Upper lobe of left lung (tissue), 6 donors: ENCODE measurements at regions not wholly inside any gene's neighbourhood (a gene's known extent, or its start where the extent isn't known, plus 50 kb on each side); places are given as distances from the start of the nearest gene placed in this dataset.

Experiments
- ATAC-seq, 2 donors: fragments of 200-7000 bp; cut with Tn5 transposase; one replicate each; pipeline ENCODE4 v1.9.1; 2022; ENCODE audit warnings: mild to moderate bottlenecking in 2 of 2, moderate library complexity in 2 of 2; ENCODE audit not compliant: low FRiP score in 2 of 2
- DNase-seq, 2 donors: peaks; one replicate each; pipeline ENCODE4 v3.0.0-alpha.2; 2019 to 2020
- H3K27ac ChIP-seq, 4 donors: fragments of 200-600 bp; sonication (generic); one replicate each; pipeline ENCODE4 v1.5.1; 2016 to 2019
- H3K27me3 ChIP-seq, 4 donors: fragments of 200-600 bp; sonication (generic); one replicate each; pipeline ENCODE4 v1.5.1; 2017 to 2019
- H3K36me3 ChIP-seq, 4 donors: fragments of 200-600 bp; sonication (generic); one replicate each; pipeline ENCODE4 v1.5.1; 2016 to 2019
- H3K4me1 ChIP-seq, 4 donors: fragments of 200-600 bp; sonication (generic); one replicate each; pipeline ENCODE4 v1.5.1; 2018 to 2019
- H3K4me3 ChIP-seq, 4 donors: fragments of 200-600 bp; sonication (generic); one replicate each; pipeline ENCODE4 v1.5.1; 2017 to 2019; ENCODE audit warnings: mild to moderate bottlenecking in 2 of 4, moderate library complexity in 1 of 4
- H3K9me3 ChIP-seq, 4 donors: fragments of 200-600 bp; sonication (generic); one replicate each; pipeline ENCODE4 v1.5.1; 2018 to 2019
- EP300 ChIP-seq, 4 donors: sonication (generic); formaldehyde crosslinking; IDR thresholded peaks; one replicate each; pipeline ENCODE4 v1.5.1; 2017; ENCODE audit warnings: antibody characterized with exemption in 4 of 4, control low read depth in 2 of 4
- POLR2A ChIP-seq, 4 donors: fragments of 450-650 bp; IDR thresholded peaks; one replicate each; pipeline ENCODE4 v1.5.1; 2016 to 2017; ENCODE audit warnings: antibody characterized with exemption in 4 of 4, mild to moderate bottlenecking in 2 of 4
- POLR2AphosphoS5 ChIP-seq, 2 donors: sonication (generic); formaldehyde crosslinking; IDR thresholded peaks; one replicate each; pipeline ENCODE4 v1.5.1; 2017; ENCODE audit warnings: antibody characterized with exemption in 2 of 2
- WGBS, 2 donors: methylation state at CpG; one replicate each; pipeline ENCODE4 v1.1.5; 2017 to 2018; 5-methylcytosine and 5-hydroxymethylcytosine counted together
- TF ChIP-seq, protein P1 (sequence below), 6 experiments: fragments of 450-650 bp in 4 of 6; fragments of 200-600 bp in 2 of 6; sonication (generic) in 2 of 6; IDR thresholded peaks; one replicate each; pipeline ENCODE4 v1.5.1; 2016 to 2019; ENCODE audit warnings: antibody characterized with exemption in 6 of 6
- donor health status: DM: no; HTN: no; CAD: no; lungs with moderate emphysema.
- donor health status: DM: no; HTN: yes; CAD: no; lungs with severe emphysema.

- no peak for TF ChIP-seq POLR2AphosphoS5 (IDR thresholded peaks at IDR 0.05)
- TF ChIP-seq, protein P1, sequence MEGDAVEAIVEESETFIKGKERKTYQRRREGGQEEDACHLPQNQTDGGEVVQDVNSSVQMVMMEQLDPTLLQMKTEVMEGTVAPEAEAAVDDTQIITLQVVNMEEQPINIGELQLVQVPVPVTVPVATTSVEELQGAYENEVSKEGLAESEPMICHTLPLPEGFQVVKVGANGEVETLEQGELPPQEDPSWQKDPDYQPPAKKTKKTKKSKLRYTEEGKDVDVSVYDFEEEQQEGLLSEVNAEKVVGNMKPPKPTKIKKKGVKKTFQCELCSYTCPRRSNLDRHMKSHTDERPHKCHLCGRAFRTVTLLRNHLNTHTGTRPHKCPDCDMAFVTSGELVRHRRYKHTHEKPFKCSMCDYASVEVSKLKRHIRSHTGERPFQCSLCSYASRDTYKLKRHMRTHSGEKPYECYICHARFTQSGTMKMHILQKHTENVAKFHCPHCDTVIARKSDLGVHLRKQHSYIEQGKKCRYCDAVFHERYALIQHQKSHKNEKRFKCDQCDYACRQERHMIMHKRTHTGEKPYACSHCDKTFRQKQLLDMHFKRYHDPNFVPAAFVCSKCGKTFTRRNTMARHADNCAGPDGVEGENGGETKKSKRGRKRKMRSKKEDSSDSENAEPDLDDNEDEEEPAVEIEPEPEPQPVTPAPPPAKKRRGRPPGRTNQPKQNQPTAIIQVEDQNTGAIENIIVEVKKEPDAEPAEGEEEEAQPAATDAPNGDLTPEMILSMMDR (IDR thresholded peaks at IDR 0.05) = no peak
- TF ChIP-seq POLR2A (IDR thresholded peaks at IDR 0.05) = no peak
- TF ChIP-seq EP300 (IDR thresholded peaks at IDR 0.05) = no peak
- no peak for DNase-seq
Observed at GRCh38 chr7:157061979-157062378, 51.5 kb upstream of the MNX1 start.

GRCh38 chr7:157065046-157065445, 54.6 kb upstream of the MNX1 start:
- TF ChIP-seq POLR2AphosphoS5 (IDR thresholded peaks at IDR 0.05) (no peak), POLR2A (IDR thresholded peaks at IDR 0.05) (no peak), EP300 (IDR thresholded peaks at IDR 0.05) (no peak)
- TF ChIP-seq, protein P1 (IDR thresholded peaks at IDR 0.05) = no peak
- Histone ChIP-seq H3K27me3 (no peaks in the 10 kb centered on the region), H3K4me3 (no peak overlapping the region), H3K9me3 (peaks cover 0 to 9% (median 6%) of the 10 kb centered on the region in 4 donors), H3K27ac (no peak overlapping the region), H3K36me3 (no peaks in the 10 kb centered on the region), H3K4me1 (no peaks in the 10 kb centered on the region)
- DNase-seq (no peak), ATAC-seq (no peak)
- 88 to 89% methylated on average over 7 of the region's 7 CpGs for WGBS, 2 donors

More at GRCh38 chr7:157061979-157062378, 51.5 kb upstream of the MNX1 start:
- Histone ChIP-seq H3K4me3 (no peak overlapping the region), H3K27ac (no peak overlapping the region), H3K36me3 (no peaks in the 10 kb centered on the region), H3K9me3 (peaks cover 0 to 9% (median 6%) of the 10 kb centered on the region in 4 donors), H3K4me1 (no peaks in the 10 kb centered on the region), H3K27me3 (no peaks in the 10 kb centered on the region)
- no peak for ATAC-seq
- WGBS, 2 donors = 87 to 93% methylated on average over 3 of the region's 3 CpGs

DNA sequence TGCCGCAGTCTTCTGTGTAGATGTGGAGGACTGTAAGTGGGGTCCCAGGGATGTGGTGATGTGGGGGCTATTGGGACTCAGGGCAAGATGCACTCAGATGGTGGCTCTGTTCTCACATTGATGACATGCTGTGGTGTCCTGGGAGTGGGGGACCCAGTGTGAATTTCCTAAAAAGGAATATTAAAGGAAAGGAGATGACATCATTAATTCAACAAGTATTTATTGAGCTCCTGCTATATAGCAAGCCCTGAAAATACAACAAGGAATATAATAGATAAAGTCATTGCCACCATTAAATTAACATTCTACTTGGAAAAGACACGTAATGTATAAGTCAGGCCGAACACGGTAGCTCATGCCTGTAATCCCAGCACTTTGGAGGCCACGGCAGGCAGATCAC, 61.9 kb upstream of the MNX1 start:
- Histone ChIP-seq H3K4me3 (no peak overlapping the region), H3K9me3 (no peaks in the 10 kb centered on the region), H3K4me1 (no peaks in the 10 kb centered on the region), H3K27me3 (no peaks in the 10 kb centered on the region), H3K36me3 (no peaks in the 10 kb centered on the region), H3K27ac (no peak overlapping the region)
- no peak for TF ChIP-seq EP300 (IDR thresholded peaks at IDR 0.05)
- no peak for TF ChIP-seq POLR2A (IDR thresholded peaks at IDR 0.05)
- TF ChIP-seq POLR2AphosphoS5 (IDR thresholded peaks at IDR 0.05) = no peak
- TF ChIP-seq, protein P1 (IDR thresholded peaks at IDR 0.05) = no peak
- no peak for ATAC-seq
- WGBS, 2 donors = 90 to 92% methylated on average over 5 of the region's 5 CpGs
- DNase-seq = no peak

DNA sequence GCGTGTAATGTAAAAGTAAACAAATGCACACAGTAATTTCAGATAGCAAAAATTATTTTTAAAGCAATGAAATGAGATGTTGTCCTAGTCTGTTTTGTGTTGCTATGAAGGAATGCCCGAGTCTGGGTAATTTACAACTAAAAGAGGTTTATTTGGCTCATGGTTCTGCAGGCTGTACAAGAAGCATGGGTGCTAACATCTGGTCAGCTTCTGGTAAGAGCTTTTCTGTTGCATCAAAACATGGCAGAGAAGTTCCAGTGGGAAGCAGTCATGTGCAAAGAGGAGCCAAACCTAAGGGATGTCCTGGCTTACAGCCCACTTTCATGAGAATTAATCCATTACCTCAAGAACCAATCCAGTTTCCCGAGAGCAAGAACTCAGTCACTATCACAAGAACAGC, 62.9 kb upstream of the MNX1 start:
- H3K4me3 ChIP-seq = no peak overlapping the region
- H3K27me3 ChIP-seq = peaks cover 0 to 5% (median 0%) of the 10 kb centered on the region in 4 donors
- TF ChIP-seq, protein P1 (IDR thresholded peaks at IDR 0.05) = no peak
- TF ChIP-seq POLR2A (IDR thresholded peaks at IDR 0.05) (no peak), POLR2AphosphoS5 (IDR thresholded peaks at IDR 0.05) (no peak), EP300 (IDR thresholded peaks at IDR 0.05) (no peak)
- H3K36me3 ChIP-seq = no peaks in the 10 kb centered on the region
- ATAC-seq (no peak), DNase-seq (no peak)
- peaks cover 0 to 4% (median 0%) of the 10 kb centered on the region in 4 donors for H3K4me1 ChIP-seq
- WGBS, 2 donors = 81 to 94% methylated on average over 3 of the region's 3 CpGs
- no peaks in the 10 kb centered on the region for H3K9me3 ChIP-seq
- H3K27ac ChIP-seq = no peak overlapping the region

- Histone ChIP-seq H3K9me3 (no peaks in the 10 kb centered on the region), H3K27me3 (peaks cover 0 to 7% (median 0%) of the 10 kb centered on the region in 4 donors), H3K4me1 (peaks cover 0 to 6% (median 0%) of the 10 kb centered on the region in 4 donors), H3K4me3 (no peak overlapping the region), H3K36me3 (no peaks in the 10 kb centered on the region), H3K27ac (no peak overlapping the region)
- 92 to 95% methylated on average over 7 of the region's 7 CpGs for WGBS, 2 donors
- ATAC-seq (no peak), DNase-seq (no peak)
- TF ChIP-seq POLR2AphosphoS5 (IDR thresholded peaks at IDR 0.05) = no peak
- no peak for TF ChIP-seq POLR2A (IDR thresholded peaks at IDR 0.05)
- TF ChIP-seq, protein P1 (IDR thresholded peaks at IDR 0.05) = no peak
- no peak for TF ChIP-seq EP300 (IDR thresholded peaks at IDR 0.05)
Observed at GRCh38 chr7:157073949-157074624, 63.6 kb upstream of the MNX1 start.
